Suppressor macrophage treated with lipopolysaccharide for 1 hour (primary cell): ENCODE measurements at regions not wholly inside any gene's neighbourhood (a gene's known extent, or its start where the extent isn't known, plus 50 kb on each side); places are given as distances from the start of the nearest gene placed in this dataset.
A peak's percentile ranks its signal among the peaks of the same experiment; 100 is the strongest.
"Not testable (repeated sequence)": the region's sequence is repeated elsewhere in the genome, so short reads cannot be mapped to it uniquely, and the experiment has no call there.

Experiments
- DNase-seq, 3 donors: peaks; one replicate each; pipeline ENCODE4 v3.0.0-alpha.2; 2020 to 2022

DNA sequence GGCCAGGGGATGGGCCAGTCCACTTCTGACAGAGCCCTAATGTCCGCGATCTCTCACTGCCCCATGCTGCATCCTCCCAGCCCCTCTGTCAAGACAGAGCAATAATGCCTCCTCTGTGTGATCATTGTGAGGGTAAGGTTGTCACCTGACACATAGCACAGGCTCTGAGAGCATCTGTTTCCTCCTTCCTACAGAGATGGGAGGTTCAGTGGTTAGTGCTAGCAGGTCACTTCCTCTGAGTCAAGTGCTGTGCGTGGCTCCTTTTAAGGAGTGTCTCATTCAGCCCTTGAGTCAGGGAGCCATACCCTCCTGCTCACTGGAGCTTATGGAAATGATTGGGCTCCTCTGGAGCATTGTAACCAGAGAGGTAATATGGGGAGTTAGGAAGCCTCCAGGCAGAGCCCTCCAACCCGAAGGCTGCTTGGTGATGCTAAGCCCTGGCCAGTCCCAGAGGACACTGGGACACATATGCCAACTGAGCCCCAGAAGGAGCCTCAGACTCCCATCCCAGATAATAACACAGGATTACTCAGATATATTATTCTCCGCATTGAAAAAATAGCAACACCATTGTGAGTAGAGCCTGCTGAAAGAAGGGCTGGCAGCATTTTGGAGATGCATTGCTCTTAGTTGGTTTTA is 189.0 kb downstream of the GALNT1 start:
- DNase-seq = peak; percentile 24 to 54 (median 46)

DNA sequence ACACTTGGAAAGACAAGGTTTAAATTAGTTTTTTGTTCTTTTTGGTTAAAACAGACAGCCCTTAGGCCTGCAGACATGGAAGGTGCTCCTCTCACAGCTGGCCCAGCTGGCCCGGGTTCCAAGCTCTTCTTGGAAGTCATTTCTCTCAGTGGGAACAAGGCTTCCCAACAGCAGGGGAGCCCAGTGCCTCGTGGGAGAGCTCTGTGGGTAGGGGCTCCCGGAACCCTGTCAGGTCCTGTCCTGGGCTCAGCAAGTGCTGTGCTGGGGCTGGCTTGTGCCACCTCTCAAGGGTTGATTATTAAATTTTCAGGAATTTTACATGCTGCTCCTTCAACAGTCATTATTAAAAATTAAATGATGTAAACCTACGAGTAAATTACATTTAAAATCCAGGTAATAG is 189.6 kb downstream of the GALNT1 start:
- no peak for DNase-seq

DNA sequence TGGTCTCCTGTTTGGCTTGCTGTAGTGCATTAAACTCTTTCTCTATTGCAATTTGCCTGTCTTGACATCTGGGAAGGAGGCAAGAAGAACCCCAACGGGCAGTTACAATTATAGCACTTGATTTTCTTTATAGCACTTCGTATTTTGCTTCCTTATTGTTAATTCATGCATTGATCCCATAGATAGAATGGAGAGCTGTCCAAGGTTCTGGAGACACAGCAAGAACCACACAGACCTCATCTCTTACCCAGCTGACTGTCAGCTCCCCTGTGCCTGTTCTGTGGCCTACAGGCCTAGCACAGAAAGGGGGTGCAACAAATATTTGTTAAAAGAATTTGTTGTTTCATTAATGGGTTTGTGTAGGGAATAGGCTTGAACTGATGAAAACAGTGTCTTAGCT is 194.3 kb downstream of the GALNT1 start:
- DNase-seq = peak in 1 of 3 donors; percentile 13

DNA sequence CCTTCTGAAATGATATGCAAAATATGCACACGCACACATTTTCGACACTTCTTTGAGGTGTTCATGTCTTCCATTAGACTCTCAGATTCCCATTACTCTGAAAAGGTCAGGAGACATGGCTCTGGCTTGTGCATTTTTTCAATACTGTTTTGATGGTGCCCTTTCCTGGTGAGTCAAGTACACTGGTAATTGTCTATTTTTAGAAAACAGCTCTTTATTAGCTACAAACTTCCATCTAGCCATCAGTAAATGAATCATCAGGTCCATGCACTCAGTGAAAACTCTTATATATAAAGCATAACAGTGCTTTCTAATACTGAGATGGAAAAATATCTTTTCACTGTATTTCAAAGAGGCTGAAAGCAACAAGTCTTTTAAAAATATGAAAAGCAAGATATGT is 194.9 kb downstream of the GALNT1 start:
- peak in 1 of 3 donors; percentile 26 for DNase-seq

DNA sequence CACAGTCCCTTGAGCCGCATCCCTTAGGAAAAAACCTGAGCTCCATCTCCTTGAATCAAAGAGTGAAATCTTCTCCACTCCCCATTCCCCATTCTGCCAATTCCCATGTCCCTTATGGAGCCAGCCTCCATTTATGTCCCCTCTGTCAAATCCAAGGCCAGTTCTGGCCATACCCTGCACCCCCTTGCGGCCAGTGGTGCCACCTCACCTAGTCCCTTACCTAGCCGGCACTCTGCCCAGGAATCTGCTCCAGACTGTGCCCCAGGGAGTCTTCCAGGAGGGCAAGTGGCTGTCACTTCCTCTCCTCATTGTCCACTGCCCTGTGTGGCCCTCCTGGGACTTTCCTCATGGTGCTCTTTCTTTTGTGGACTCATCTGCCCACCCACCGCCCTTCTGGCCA is 195.4 kb upstream of the RMP24 start:
- no peak for DNase-seq

DNA sequence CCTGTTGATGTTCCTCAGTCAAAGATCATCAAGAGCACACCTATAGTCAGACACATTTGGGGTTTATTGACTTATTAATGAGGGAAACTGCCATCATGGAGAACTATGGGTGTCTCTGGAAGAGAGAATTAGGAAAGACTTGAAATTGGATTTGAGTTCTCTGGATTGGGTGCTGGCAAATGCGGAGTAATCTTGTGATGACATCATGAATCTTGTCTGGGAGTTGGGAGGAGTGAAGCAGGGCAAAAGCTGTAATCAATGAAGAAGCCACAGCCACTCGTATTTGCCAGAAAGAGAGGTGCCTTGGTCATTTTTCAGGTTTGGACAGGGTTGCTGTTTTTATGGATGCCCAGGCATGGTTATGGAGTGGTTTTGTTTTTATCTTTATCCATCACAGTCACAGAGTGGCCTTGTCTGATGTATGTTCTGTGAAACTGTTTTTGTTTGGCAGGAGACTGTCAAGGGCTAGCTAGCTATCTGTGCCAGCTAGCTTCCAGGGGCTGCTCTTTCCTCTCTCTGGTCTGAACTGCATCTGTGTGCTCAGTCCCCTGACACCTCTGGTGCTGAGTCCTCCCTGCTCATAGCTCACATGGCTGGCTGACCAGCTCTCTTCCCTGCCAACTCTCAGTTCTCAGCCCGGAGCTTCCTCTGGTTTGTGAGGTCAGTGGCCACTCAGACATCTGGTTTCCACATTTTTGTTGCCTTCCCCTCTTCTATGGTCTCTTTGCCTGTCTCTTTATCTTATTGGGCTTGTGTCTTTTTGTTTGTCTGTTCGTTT is 193.4 kb upstream of the RMP24 start:
- no peak for DNase-seq

DNA sequence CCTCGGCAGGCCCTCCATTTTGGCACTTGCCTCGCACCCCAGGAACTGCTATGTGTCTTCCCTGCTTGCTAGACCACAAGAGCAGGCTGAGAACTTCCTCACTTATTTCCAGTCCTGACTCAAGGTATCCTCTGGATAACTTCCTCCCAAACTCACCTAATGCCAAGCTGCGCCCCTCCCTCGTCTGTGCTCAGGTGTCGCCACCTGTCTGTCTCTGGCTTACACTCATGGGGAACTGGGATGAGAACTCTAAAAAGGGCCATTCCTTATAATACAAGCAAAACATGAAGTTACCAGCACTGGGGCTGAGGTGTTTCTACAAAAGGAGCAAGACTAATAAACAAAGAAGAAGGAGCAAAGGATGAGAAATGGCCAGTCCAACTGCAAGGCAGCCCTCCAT is 191.5 kb upstream of the RMP24 start:
- DNase-seq = no peak

DNA sequence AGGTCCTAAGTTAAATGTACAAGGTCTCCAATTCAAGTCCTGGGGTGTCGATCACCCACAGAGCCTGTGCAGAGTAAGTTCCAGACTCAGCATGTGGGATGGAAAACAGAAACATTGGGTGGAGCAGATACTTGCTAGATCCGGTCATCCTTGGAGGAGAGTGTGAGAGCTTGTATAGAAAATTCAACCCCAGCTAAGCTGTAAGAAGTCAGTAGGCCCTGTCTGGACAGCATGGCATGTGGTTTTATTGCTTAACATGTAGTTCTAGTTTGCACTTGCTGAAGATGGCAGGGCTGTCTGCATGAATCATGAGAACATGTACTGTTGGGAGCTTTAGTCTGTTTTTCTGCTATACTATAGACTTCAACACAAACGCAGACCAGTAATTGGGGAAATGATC is 189.6 kb upstream of the RMP24 start:
- DNase-seq = no peak

DNA sequence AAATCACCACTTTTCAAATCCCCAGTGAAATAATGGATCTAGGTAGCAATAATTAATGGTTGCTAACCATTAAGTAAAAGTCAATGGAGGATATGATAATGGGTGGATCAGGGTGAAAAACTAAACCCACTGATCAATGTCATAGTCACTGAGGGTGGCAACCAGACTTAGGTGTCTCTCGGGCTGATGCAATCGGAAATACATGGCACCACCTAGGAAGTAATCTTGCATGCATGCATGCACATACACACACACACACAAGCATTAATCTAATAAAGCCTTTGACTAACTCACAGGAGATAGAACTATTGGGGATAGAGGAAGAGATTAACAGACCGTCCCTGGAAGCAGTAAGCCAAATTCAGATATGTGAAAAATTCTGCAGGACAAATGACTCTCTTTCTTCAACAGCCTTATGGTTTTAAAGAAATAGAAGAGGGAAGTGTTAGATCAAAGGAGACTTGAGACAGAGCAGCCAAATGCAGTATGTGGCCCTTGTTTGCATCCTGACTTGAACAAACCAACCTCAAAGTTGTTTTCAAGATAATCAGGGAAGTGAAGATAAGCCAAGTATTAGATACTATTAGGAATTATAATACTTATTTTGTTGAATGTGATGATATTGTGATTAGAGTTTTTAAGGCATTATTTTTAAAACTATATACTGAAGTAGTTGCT is 186.0 kb upstream of the RMP24 start:
- DNase-seq = no peak

DNA sequence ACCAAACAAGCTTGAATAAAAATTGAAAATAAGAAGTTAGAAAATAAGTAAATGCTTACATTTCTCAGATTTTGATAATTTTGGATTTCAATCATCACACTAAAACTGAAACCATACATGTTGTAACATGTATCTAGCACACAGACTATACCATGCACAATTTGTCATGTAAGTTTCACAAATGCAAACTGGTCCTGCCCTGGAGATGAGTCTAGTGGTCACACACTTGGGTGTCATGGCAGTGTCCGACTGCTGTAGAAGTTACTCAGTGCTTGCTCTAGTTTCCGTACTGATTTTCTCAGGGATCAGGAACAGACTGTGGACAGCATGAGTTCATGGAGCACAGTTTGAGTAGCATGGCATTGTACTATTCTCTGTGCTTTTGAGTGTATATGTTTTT is 182.9 kb upstream of the RMP24 start:
- no peak for DNase-seq

DNA sequence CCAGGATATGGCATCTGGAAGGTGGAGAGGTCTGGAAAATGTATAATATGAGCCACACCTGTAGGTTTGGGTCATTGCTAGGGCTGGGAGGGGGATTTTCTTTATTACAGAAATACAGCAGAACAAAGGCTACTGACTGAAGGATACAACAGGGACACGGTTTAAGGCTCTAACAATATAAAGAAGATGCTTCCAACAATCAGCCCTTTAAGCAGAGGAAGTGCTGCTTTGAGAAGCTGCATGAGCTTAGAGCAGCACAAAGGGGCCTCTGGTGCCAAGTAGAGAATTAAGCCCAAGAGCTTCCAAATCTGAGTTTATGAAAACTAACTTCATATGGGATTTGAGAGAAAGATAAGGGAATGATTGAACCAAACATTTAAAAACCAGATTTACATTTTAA is 174.5 kb upstream of the RMP24 start:
- no peak for DNase-seq

DNA sequence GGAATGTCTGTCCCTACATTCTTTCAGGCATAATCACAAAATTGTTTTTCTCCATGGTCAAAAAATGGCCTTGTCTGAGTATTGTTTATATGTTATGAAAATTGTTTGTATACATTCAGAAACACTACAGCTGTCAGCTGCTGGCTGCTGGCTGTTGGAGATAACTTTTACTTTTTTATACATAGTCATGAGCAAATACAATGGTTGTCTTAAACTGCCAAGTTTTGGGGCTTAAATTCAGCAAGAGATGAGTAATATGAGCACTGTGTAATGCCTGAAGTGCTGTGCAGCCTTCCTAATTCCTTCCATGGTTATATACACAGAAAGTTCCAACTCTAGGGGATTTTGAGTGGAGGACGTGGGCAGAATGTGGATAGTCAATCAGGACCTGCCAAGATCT is 168.9 kb upstream of the RMP24 start:
- no peak for DNase-seq

DNA sequence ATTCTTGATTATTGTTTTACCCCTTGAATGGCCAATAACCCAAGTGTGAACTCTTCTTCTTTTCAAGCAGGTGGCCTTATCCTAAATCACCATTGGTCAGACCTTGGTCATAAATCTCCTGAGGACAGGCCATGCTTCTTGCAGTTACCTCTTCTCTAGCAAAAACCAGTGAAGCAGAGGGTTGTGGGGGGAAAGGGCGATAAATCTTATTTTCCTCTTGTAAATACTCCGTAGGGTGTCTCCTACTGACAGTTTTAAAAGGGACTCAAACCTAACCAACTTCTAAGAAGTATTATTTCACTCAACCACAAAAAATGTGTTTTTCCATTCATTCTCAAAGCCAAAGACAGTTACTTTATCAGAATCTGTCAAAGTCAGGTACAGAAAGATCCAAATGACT is 168.1 kb upstream of the RMP24 start:
- no peak for DNase-seq

DNA sequence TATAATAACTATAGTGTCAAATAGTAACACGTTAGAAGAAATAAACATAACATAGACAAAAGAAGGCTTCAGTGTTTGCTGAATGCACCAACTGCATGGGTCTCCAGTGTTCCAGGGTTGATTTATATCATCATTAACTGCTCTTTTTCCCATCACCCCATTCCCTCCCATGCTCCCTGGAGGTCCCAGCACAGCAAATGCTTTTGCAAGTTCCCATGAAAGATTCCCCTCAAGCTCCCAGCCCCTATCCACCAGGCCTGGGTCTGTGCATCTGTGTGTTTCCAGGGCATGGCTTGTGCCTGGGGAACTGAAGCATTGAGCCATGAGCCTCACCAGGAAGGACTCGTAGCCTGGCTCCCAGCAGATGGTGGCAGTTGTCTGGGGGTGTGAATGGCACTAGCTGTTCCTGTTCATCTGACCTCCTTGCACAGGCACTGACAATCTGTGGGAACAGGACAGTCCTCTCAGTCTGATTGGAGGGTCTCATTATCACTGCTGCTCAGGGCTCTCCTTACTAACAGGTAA is 164.6 kb upstream of the RMP24 start:
- no peak for DNase-seq

DNA sequence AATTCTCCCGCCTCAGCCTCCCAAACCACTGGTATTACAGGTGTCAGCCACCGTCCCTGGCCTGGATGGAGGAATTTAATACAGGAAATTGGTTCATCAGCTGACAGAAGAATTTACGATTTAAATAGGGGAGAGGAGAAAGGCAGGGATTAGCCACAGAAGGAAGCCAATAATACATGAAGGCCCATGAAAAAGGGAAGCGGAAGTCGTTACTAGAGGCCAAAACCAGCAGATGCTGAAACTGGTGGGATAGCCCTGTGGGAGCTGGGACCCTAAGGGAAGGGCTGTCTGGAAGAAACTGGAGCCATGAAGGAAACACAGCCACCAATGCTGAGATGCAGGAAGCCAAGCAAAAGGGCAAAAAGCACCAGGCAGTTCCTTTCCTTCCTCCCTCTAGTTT is 163.7 kb upstream of the RMP24 start:
- DNase-seq = peak; percentile 30 to 39 (median 39)

DNA sequence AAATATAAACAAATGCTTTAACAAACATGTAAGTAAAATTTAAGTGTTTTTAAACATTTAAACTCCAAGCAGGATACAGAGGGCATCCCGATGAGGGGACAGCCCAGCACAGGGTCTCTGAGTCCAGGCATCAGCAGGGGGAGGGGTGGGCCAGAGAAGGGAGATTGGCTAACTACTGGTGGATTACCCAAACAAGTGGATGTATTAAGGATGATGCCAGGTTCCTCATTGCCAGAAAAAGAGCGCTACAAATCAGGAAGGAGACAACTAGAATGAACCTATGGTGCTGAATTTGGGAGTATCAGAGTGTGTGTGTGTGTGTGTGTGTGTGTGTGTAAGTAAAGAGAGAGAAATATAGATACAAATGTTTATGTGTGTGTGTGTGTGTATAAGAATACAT is 162.0 kb upstream of the RMP24 start:
- DNase-seq = peak; percentile 43 to 51 (median 48)

DNA sequence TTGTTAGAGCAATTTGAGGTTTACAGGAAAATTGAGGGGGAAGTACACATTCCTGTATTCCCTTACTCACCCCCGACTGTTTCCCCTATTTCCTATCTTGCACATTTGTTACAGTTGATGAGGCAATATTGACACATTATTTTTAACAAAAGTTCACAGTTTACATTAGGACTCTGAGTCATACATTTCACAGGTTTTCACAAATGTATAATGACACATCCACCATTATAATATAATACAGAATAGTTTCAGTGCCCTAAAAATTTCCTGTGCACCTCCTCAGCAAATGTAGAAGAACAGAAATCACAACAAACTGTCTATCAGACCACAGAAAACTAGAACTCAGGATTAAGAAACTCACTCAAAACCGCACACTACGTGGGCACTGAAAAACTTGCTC is 160.6 kb upstream of the RMP24 start:
- DNase-seq = peak; percentile 76 to 97 (median 96)

DNA sequence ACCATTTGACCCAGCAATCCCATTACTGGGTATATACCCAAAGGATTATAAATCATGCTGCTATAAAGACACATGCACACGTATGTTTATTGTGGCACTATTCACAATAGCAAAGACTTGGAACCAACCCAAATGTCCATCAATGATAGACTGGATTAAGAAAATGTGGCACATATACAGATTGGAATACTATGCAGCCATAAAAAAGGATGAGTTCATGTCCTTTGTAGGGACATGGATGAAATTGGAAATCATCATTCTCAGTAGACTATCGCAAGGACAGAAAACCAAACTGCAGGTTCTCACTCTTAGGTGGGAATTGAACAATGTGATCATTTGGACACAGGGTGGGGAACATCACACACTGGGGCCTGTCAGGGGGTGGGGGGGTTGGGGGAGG is 157.5 kb upstream of the RMP24 start:
- DNase-seq = not testable (repeated sequence)

DNA sequence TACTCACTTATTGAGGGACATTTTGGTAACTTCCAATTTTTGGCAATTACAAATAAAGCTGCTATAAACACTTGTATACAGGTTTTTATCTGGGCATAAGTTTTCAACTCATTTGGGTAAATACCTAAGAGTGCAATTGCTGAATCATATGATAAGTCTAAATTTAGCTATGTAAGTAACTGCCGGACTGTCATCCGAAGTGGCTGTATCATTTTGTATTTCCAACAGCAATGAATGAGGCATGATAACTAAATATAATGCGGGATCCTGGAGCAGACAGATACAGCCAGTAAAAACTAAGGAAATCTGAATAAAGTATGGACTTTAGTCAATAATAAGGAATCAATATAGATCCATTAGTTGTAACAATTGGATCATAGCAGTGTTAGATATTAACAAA is 156.5 kb upstream of the RMP24 start:
- DNase-seq = no peak

DNA sequence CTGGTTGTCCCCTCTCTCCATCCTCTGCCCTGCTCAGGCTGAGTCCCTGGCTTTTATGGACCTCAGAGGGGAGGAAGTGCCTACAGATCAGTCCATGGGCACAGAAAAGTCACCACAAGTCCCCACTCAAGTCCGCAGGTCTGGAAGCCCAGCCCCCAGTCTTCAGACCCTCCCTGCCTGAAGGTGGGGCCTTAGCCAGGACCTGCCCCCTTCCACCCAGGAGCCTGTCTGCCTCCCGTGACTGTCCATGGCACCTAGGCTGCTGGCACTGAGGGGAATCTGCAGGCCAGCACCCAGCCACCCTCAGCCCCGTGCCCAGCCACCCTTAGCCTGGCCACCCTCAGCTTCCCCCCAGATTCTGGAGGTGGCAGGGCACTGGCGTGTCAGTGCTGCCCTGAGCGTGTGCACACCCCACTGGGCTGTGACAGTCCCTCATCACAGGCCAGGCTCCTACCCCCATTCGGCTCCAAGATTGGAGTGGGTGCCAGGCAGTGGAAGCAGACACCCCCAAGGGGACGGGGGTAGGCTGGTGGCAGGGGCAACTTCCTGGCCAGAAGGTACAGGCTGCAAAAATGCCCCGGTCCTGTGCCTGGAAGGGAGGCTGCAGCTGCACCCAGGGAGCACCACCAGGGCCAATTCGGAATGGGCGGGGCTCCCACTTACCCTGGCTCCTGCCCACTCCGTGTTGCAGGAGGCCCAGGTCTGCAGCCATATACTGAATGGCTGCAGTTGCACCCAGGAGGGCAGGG is 154.7 kb upstream of the RMP24 start:
- no peak for DNase-seq

DNA sequence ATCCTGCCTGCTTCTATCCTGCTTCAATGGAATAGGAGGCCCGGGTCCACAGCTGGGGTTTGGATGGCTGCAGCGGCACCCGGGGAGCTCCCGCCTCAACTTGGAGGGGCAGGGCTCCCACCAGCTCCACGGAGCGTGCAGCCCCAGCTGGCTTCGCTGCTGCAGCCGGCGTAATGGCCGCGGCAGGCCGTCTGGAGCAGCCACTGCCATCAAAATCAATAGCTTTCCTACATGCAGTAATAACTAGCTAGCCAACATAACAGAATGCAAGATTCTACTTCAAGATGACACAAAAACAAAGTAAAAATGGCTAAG is 154.2 kb upstream of the RMP24 start:
- no peak for DNase-seq

DNA sequence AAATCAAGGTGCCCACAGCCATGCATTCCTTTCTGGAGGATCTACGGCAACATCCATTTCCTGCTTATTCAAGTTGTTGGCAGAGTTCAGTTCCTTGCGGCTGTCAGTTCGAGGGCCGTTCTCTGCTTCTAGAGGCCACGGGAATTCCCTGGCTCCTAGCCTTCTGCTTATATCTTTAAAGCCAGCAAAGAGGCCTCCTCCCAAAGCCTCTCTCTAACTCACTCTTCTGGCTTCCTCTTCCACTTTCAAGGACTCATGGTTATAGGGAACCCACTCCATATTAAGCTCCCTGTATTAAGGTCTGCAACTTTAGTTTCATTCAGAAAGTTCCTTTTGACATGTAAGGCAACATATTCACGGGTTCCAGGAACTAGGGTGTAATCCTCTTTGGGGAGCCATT is 150.1 kb upstream of the RMP24 start:
- peak; percentile 60 to 67 (median 60) for DNase-seq

DNA sequence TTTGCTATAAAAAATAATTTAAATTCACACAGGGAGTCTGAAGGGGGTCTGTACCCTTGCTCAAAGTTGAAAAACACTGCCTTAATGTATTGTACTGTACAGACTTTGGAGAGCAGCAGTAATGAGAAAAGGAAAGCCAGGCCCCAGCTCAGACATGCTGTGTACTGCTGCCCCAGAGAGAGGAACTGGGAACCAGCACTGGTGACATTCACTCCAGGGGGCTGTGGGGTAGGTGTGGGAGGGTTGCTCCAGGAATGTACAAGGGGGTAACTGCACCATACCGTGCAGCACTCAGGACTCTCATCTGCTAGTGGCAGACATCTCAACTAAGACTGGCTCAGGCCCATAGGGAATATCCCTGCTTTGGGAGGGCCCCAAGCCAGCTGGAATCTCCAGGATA is 146.0 kb upstream of the RMP24 start:
- DNase-seq = no peak
